K562 (cell line): ENCODE measurements at regions not wholly inside any gene's neighbourhood (a gene's known extent, or its start where the extent isn't known, plus 50 kb on each side); places are given as distances from the start of the nearest gene placed in this dataset.

Experiments used
- ATAC-seq: fragments of 200-7000 bp; cut with Tn5 transposase; 3 replicates; pipeline ENCODE4 v1.9.1; 2020; ENCODE audit warnings: moderate library complexity
- BruUV-seq: library from RNA; stranded (reverse); fragments of 400-500 nt; replicated peaks from 2 replicates; lab custom pipeline; 2021; lab: Mats Ljungman, UMichigan
- CTCF ChIA-PET: fragments of 300-600 bp; formaldehyde crosslinking; extraction: SDS; loops from one replicate; lab custom pipeline; 2021; ENCODE audit warnings: low intra/inter-chr PET ratio; lab: Yijun Ruan, JAX
- POLR2A ChIA-PET: fragments of 300-600, 350-650 bp; sonication (Branson Sonifier 250); formaldehyde crosslinking; extraction: SDS; loops from one replicate; lab custom pipeline; 2021; ENCODE audit warnings: antibody characterized with exemption, inconsistent platforms; lab: Yijun Ruan, JAX
- DNase-seq, 4 experiments: peaks; one replicate each; pipeline versions ENCODE4 v3.0.0 to v3.0.0-alpha.2; 2011 to 2018; ENCODE audit warnings: low spot score in 3 of 4, mixed read lengths in 3 of 4; ENCODE audit errors: extremely low read depth in 1 of 4
- FAIRE-seq: peaks from 2 replicates; lab custom pipeline; 2011; peaks lifted over from hg19 to GRCh38; lab: Jason Lieb, UNC
- H2AFZ ChIP-seq: 2 replicates; pipeline ENCODE4 v1.6.0; 2011; ENCODE audit warnings: low read depth, low read length, control low read depth, inconsistent platforms
- H3K27ac ChIP-seq: fragments of 200-600 bp; 3 replicates; pipeline ENCODE4 v1.8.0; 2011; ENCODE audit warnings: low read depth, mild to moderate bottlenecking, control low read depth, inconsistent platforms, low read length, moderate library complexity, mixed read lengths; ENCODE audit errors: extremely low read depth
- H3K27me3 ChIP-seq, 2 experiments: fragments of 300-600 bp in 1 of 2; 2 replicates in 1 of 2; 3 replicates in 1 of 2; pipeline versions ENCODE4 v1.6.0 to v1.8.0; 2011; ENCODE audit warnings: inconsistent platforms in 2 of 2, low read length in 2 of 2, mild to moderate bottlenecking in 1 of 2, mixed read lengths in 1 of 2, moderate library complexity in 1 of 2; ENCODE audit not compliant: control insufficient read depth in 2 of 2, insufficient read depth in 2 of 2
- H3K36me3 ChIP-seq: fragments of 300-600 bp; 3 replicates; pipeline ENCODE4 v1.8.0; 2011; ENCODE audit warnings: mild to moderate bottlenecking, low read length, inconsistent platforms; ENCODE audit not compliant: control insufficient read depth, insufficient read depth
- H3K4me1 ChIP-seq, 2 experiments: fragments of 200-600 bp in 1 of 2; replicated peaks in 1 of 2; 2 replicates in 1 of 2; 3 replicates in 1 of 2; pipeline versions ENCODE4 v1.5.1 to v1.8.0; 2011; ENCODE audit warnings: inconsistent platforms in 2 of 2, low read length in 2 of 2, mild to moderate bottlenecking in 1 of 2, mixed read lengths in 1 of 2, moderate library complexity in 1 of 2; ENCODE audit not compliant: control insufficient read depth in 2 of 2, insufficient read depth in 2 of 2
- H3K4me2 ChIP-seq: 2 replicates; pipeline ENCODE4 v1.6.1; 2011; ENCODE audit warnings: low read length, control low read depth, inconsistent platforms, mixed read lengths; ENCODE audit not compliant: insufficient read depth
- H3K4me3 ChIP-seq: fragments of 200-600 bp; sonication (generic), shearing (Covaris generic); 2 replicates; pipeline ENCODE4 v1.5.1; 2016; ENCODE audit warnings: control low read depth, inconsistent platforms
- H3K79me2 ChIP-seq: fragments of 200-600 bp; 3 replicates; pipeline ENCODE4 v1.8.0; 2011; ENCODE audit warnings: low read length, inconsistent platforms; ENCODE audit not compliant: control insufficient read depth, insufficient read depth
- H3K9ac ChIP-seq, 2 experiments: 2 replicates each; pipeline versions ENCODE4 v1.6.0 to v1.6.1; 2011; ENCODE audit warnings: low read depth in 2 of 2, low read length in 2 of 2, control low read depth in 1 of 2, inconsistent platforms in 1 of 2, mild to moderate bottlenecking in 1 of 2, mixed read lengths in 1 of 2; ENCODE audit not compliant: insufficient read depth in 1 of 2
- H3K9me1 ChIP-seq: one replicate; pipeline ENCODE4 v1.6.0; 2011; ENCODE audit warnings: inconsistent platforms, mild to moderate bottlenecking, low read length, moderate library complexity; ENCODE audit not compliant: control insufficient read depth, insufficient read depth
- H3K9me3 ChIP-seq: replicated peaks from 2 replicates; pipeline ENCODE4 v1.5.1; 2011; ENCODE audit warnings: low read depth, low read length, inconsistent platforms; ENCODE audit not compliant: control insufficient read depth, insufficient read depth
- H4K20me1 ChIP-seq: replicated peaks from 2 replicates; pipeline ENCODE4 v1.6.1; 2011; ENCODE audit warnings: low read length, inconsistent platforms, mixed read lengths; ENCODE audit not compliant: control insufficient read depth, insufficient read depth
- RCOR1 ChIP-seq, 2 experiments: IDR thresholded peaks; 2 replicates each; pipeline ENCODE4 v1.6.1; 2012; ENCODE audit warnings: low read depth in 2 of 2, low read length in 2 of 2, borderline replicate concordance in 1 of 2, improper control_type of control experiment in 1 of 2
- WGBS: fragments of 100-300 bp; shearing (Covaris generic); methylation state at CpG from one replicate; pipeline ENCODE4 v1.1.6; 2016; ENCODE audit warnings: low coverage, mixed read lengths; ENCODE audit not compliant: insufficient coverage; ENCODE audit errors: missing lambda C conversion rate; 5-methylcytosine and 5-hydroxymethylcytosine counted together
- in situ Hi-C: fragments of 300-500 bp; cut with MboI; formaldehyde crosslinking; loops from 4 replicates; pipeline ENCODE4 v1.15.0; 2018; ENCODE audit warnings: inconsistent platforms, mixed read lengths
- intact Hi-C: fragments of 100-400 bp; cut with micrococcal nuclease; formaldehyde crosslinking; loops from 2 replicates; pipeline ENCODE4 v1.14.2; 2022
- TF ChIP-seq, protein P1 (sequence below), 2 experiments: fragments of 450-650 bp; IDR thresholded peaks; 2 replicates each; pipeline ENCODE4 v1.6.1; 2016; ENCODE audit warnings: mild to moderate bottlenecking in 2 of 2, borderline replicate concordance in 1 of 2, low read depth in 1 of 2, moderate library complexity in 1 of 2
- TF ChIP-seq, protein P2 (sequence below): sonication (generic); formaldehyde crosslinking; IDR thresholded peaks from 2 replicates; pipeline ENCODE4 v1.8.0; 2022; ENCODE audit warnings: mild to moderate bottlenecking, missing genetic modification reagents, borderline replicate concordance
- TF ChIP-seq, protein P3 (sequence below): fragments of 250-450 bp; sonication (Bioruptor Pico); IDR thresholded peaks from 2 replicates; pipeline ENCODE4 v1.4.0; 2020; ENCODE audit warnings: mild to moderate bottlenecking, moderate library complexity

DNA sequence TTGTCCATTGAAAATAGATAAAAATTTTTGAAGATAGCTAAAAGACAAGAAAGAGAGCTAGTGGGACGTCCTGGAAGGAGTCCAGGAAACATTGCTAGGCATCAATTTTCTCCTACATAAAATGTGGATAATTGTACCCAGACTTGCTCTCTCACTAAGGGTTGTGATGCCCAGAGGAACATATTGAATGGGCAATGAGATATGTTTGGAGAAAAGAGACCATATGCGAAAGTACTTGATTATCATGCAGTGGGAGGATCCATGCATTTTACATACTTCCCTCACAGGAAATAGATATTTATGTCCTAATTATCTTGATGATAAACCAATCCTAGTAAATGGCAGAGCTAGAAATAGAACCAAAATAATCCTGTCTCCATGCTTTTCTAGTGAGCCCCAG is 108.4 kb upstream of the TNR start (continued):
- TF ChIP-seq, protein P1, sequence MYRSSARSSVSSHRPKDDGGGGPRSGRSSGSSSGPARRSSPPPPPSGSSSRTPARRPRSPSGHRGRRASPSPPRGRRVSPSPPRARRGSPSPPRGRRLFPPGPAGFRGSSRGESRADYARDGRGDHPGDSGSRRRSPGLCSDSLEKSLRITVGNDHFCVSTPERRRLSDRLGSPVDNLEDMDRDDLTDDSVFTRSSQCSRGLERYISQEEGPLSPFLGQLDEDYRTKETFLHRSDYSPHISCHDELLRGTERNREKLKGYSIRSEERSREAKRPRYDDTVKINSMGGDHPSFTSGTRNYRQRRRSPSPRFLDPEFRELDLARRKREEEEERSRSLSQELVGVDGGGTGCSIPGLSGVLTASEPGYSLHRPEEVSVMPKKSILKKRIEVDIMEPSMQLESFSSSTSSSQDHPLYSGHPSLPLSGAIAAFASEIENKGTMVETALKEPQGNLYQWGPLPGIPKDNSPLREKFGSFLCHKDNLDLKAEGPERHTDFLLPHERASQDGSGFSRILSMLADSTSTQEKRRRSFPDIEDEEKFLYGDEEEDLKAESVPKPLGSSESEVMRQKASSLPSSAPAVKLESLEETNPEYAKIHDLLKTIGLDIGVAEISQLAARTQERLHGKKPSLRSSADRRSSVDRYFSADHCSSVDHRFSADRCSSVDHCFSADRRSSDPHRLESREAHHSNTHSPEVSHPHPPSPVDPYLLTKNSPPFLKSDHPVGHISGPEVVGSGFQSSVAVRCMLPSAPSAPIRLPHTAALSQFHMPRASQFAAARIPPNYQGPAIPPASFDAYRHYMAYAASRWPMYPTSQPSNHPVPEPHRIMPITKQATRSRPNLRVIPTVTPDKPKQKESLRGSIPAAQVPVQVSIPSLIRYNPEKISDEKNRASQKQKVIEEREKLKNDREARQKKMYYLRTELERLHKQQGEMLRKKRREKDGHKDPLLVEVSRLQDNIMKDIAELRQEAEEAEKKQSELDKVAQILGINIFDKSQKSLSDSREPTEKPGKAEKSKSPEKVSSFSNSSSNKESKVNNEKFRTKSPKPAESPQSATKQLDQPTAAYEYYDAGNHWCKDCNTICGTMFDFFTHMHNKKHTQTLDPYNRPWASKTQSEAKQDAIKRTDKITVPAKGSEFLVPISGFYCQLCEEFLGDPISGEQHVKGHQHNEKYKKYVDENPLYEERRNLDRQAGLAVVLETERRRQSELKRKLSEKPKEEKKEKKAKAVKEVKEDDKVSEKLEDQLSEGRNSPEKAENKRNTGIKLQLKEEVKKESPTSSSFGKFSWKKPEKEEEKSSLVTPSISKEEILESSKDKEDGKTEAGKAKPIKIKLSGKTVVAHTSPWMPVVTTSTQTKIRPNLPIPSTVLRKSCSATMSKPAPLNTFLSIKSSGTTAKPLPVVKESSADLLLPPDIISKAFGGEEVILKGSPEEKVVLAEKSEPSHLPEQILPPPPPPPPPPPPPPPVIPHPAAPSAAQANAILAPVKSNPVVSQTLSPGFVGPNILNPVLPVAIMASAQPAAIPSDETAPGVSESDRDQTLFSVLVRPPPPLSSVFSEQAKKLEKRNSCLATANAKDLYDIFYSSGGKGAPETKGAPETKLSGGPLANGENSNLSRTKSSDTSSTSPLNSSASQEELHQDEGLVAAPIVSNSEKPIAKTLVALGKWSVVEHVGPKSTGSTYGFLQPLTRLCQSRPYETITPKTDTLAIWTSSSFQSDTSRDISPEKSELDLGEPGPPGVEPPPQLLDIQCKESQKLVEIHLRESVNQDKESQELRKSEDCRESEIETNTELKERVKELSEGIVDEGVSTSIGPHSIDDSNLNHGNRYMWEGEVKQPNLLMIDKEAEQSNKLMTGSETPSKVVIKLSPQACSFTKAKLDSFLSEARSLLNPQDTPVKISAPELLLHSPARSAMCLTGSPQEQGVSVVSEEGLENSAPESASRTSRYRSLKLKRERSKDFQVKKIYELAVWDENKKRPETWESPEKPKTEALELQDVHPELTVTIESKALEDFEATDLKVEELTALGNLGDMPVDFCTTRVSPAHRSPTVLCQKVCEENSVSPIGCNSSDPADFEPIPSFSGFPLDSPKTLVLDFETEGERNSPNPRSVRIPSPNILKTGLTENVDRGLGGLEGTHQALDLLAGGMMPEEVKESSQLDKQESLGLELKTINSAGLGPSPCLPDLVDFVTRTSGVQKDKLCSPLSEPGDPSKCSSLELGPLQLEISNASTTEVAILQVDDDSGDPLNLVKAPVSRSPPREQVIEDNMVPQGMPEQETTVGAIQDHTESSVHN (IDR thresholded peaks at IDR 0.05; ENCODE audit: borderline replicate concordance in 1 of 2, low read depth in 1 of 2): no peak

DNA sequence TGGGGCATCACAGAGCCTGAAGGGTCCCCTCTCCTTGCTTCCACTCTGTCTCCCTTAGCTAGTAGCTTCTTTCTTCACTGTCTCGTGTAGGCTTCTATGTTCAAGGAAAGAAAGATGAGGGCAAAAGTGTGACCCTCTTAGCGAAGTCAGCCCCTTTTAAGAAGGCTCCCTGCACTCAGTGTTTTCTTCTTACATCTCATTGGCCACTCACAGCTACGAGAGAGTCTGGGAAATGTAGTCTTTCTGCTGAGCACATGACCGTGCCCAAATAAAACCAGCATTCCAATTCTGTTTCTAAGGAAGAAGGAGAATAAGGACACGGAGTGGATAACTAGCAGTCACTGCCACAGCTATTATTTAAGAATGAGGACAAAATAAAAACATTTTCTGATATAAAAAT is 104.9 kb upstream of the TNR start:
- H3K36me3 ChIP-seq: no peaks in the 10 kb centered on the region
- BruUV-seq: no TSS peak
- H3K4me3 ChIP-seq: no peak overlapping the region
- no peak overlapping the region for H2AFZ ChIP-seq
- H3K9me1 ChIP-seq: no peaks in the 10 kb centered on the region
- in situ Hi-C loops (no loop called here), intact Hi-C loops (no loop called here)
- ChIA-PET CTCF (no interaction called here), POLR2A (interaction anchor here (0.8 kb wide), 1 partner anchor 11 kb away, joined by 3 read pairs; no protein-coding TSS in a partner anchor)
- FAIRE-seq (no peak), ATAC-seq (no peak), DNase-seq (no peak)
- H3K27me3 ChIP-seq: peaks cover 3 to 13% of the 10 kb centered on the region in 2 experiments; a peak in 2 of 5 replicates
- no peaks in the 10 kb centered on the region for H4K20me1 ChIP-seq
- no peak overlapping the region for H3K4me2 ChIP-seq
- H3K4me1 ChIP-seq: no peaks in the 10 kb centered on the region
- WGBS: 2% methylated on average over 5 of the region's 5 CpGs
- H3K9me3 ChIP-seq: no peaks in the 10 kb centered on the region
- no peaks in the 10 kb centered on the region for H3K79me2 ChIP-seq
- no peak overlapping the region for H3K27ac ChIP-seq
- no peak overlapping the region for H3K9ac ChIP-seq
- TF ChIP-seq, protein P2, sequence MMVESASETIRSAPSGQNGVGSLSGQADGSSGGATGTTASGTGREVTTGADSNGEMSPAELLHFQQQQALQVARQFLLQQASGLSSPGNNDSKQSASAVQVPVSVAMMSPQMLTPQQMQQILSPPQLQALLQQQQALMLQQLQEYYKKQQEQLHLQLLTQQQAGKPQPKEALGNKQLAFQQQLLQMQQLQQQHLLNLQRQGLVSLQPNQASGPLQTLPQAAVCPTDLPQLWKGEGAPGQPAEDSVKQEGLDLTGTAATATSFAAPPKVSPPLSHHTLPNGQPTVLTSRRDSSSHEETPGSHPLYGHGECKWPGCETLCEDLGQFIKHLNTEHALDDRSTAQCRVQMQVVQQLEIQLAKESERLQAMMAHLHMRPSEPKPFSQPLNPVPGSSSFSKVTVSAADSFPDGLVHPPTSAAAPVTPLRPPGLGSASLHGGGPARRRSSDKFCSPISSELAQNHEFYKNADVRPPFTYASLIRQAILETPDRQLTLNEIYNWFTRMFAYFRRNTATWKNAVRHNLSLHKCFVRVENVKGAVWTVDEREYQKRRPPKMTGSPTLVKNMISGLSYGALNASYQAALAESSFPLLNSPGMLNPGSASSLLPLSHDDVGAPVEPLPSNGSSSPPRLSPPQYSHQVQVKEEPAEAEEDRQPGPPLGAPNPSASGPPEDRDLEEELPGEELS (CRISPR knock-in tag): no peak
- TF ChIP-seq, protein P3, sequence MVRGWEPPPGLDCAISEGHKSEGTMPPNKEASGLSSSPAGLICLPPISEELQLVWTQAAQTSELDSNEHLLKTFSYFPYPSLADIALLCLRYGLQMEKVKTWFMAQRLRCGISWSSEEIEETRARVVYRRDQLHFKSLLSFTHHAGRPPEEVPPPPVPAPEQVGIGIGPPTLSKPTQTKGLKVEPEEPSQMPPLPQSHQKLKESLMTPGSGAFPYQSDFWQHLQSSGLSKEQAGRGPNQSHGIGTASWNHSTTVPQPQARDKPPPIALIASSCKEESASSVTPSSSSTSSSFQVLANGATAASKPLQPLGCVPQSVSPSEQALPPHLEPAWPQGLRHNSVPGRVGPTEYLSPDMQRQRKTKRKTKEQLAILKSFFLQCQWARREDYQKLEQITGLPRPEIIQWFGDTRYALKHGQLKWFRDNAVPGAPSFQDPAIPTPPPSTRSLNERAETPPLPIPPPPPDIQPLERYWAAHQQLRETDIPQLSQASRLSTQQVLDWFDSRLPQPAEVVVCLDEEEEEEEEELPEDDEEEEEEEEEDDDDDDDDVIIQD (CRISPR knock-in tag): no peak
- TF ChIP-seq RCOR1 (IDR thresholded peaks at IDR 0.05; ENCODE audit: borderline replicate concordance in 1 of 2, low read depth in 2 of 2, low read length in 2 of 2): no peak
